NOMO-1 treated with dmso at 0.1 percent for 144 hours (cell line): ENCODE measurements at regions not wholly inside any gene's neighbourhood (a gene's known extent, or its start where the extent isn't known, plus 50 kb on each side); places are given as distances from the start of the nearest gene placed in this dataset.
"Not testable (repeated sequence)": the region's sequence is repeated elsewhere in the genome, so short reads cannot be mapped to it uniquely, and the experiment has no call there.

Experiments
- DNase-seq: peaks from one replicate; lab custom pipeline; 2025; ENCODE audit not compliant: unreplicated experiment; lab: John Stamatoyannopoulos, UW

DNA sequence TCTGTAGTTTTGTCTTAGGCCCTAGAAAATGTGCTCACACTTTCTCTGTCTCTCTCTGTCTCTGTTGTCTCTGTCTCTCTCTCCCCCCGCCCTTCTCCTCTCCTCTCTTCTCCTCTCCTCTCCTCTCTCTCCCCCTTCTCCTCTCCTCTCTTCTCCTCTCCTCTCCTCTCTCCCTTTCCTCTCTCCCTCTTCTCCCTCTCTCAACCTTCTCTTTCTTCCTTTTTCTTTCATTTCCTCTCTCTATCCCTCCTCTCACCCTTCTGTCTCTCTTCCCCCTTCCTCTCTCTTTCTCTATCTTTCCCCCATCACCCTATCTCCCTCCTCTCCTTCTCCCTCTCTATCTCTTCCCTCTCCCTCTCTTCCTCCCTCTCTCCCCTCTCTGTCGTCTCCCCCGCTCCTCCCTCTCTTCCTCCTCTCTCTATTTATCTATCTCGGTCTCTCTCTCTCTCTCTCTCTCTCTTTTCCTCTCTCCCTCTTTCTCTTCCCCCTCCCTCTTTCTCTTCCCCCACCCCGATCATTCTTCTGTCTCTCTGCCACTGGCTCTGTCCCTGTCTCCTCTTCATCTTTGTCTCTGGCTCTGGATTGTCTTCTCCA, 107.2 kb upstream of the C16orf82 start:
- DNase-seq: no peak

DNA sequence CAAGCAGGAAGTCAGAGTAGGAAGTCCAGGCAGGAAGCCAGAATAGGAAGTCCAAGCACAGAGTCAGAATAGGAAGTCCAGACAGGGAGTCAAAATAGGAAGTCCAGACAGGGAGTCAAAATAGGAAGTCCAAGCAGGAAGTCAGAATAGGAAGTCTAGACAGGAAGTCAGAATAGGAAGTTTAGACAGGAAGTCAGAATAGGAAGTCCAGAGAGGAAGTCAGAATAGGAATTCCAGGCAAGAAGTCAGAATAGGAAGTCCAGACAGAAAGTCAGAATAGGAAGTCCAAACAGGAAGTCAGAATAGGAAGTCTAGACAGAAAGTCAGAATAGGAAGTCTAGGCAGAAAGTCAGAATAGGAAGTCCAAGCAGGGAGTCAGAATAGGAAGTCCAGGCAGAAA, 105.3 kb upstream of the C16orf82 start:
- DNase-seq: no peak

DNA sequence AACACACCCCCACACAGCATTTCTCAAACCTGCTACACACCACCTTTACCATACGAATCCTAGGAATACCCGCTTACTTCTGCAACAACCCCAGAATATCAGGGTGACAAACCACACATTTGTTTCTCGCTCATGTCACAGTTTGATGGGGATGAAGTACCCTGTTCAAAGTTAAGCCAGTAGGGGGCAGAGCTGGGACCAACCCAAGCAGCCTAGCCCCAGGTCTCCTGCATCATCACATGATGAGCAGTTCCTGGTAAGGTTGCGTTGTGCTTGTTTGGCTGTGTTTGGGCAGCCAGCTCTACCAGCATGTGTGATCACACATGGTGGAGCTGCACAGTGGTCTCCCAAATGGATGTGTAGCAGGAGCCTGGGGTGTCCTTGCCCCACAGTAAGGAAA, 103.6 kb upstream of the C16orf82 start:
- DNase-seq: no peak

DNA sequence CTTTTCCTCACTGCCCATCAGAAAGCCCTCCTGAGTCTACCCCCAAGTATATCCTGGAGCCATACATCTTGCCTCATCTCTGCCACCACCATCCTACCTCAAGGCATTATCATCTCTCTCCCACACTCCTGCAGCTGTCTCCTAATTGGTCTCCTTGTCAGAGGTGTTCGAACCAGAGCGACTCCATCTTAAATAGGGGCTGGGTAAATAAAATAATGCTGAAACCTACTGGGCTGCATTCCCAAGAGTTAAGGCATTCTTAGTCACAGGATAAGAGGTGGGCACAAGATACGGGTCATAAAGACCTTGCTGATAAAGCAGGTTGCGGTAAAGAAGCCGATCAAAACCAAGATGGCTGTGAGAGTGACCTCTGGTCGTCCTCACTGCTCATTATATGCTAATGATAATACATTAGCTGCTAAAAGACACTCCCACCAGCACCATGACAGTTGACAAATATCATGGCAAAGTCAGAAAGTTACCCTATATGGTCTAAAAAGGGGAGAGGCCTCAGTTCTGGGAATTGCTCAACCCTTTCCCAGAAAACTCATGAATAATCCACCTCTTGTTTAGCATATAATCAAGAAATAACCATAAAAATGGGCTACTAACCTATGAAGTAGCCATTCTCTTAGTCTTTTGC, 97.0 kb upstream of the C16orf82 start:
- no peak for DNase-seq

DNA sequence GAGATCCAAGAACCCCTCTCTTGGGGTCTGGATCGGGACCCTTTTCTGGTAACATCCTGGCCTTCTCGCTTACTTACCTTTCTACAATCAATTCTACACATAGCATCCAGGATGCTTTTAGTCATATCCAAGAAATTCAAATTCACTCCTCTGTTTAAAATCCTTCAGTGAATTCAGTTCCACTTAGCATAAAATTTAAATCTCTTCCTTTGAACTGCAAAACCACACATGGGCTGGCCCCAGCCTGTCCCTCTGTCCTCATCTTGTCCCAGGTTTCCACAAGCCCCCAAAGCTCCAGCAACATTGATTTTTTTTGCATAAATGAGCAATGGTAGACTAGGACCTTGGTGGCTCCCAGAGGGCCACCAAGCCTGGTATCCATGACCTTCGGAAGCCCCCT, 96.4 kb upstream of the C16orf82 start:
- DNase-seq: no peak

DNA sequence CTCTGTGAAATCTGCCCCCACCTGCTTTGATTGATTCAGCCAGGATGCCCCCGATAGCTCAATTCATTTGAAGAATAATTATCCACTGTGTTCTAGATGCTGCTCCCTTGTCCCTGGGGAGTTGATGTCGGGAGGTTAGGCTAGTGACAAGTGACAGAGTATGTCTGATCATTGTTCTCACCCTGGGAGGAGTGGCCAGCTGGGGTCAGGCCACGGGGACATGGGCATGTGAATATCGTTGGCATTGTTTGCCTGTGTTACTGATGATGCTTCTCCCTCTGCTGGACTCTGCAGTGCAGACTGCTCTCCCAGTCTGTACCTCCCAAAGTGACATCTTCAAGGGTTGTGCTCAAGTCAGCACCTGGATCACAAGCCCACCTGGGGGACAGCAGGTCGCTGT, 89.9 kb upstream of the C16orf82 start:
- no peak for DNase-seq

DNA sequence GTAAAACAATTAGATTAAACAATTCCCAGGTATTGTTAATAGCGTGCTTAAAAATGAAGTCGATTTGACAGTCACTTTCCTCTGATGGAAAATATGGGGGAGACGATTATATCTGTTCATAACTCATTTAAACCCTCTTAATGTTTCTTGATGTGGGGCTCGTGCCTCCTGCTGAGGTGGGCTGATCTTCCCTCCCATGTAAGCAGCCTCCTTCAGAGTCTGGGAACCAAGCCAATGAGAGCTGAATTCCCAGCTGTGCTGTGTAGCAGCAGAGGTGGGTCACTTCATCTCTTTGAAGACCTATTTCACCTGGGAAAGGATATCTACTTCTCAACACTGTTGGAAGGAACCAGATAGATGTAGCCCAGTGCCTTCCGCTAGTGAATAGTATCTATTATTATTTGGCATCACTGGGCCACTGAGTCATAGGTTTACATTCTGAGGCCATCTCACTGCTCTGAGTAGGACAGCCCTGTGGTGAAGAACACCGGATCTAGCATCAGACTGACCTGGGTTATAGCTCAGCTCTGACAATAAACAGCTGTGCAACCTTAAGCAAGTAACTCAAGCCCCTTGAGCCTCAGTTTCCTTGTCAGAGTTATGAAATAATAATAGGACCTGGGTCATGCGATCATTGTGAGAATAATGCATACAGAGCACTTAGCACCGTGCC, 85.3 kb upstream of the C16orf82 start:
- no peak for DNase-seq

DNA sequence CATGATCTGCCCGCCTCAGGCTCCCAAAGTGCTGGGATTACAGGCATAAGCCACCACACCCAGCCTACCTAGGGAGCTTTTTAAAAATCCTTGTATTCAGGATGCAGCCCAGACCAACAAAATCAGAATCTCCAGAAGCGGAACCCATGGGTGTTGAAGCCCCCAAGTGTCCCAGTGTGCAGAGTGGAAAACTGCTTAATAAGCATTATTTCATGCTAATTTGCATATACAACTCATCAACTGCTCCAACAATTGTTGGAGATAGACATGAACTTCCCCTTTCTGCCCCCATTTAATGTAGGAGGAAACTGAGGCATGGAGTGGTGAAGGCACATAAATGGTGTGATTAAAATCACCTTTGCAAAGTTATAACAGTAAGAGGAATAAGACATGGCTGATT, 84.3 kb upstream of the C16orf82 start:
- no peak for DNase-seq

DNA sequence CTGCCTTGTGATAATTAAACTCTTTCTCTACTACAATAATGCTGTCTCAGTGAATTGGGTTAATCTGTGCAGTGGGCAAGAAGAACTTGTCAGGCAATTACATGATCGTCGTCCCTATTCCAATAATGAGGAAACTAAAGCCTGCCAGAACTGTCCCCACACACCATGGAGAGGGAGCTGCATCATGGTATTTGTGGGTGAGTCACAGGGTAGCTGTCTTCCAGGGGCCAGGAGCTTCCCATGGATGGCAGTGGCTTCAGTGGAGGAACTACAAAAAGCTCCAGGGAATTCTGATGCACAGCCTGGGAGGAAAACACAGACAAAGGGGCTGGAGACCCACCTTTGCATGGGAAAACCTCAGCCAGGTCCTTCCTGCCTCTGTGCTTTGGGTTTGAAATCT, 83.3 kb upstream of the C16orf82 start:
- DNase-seq: no peak

DNA sequence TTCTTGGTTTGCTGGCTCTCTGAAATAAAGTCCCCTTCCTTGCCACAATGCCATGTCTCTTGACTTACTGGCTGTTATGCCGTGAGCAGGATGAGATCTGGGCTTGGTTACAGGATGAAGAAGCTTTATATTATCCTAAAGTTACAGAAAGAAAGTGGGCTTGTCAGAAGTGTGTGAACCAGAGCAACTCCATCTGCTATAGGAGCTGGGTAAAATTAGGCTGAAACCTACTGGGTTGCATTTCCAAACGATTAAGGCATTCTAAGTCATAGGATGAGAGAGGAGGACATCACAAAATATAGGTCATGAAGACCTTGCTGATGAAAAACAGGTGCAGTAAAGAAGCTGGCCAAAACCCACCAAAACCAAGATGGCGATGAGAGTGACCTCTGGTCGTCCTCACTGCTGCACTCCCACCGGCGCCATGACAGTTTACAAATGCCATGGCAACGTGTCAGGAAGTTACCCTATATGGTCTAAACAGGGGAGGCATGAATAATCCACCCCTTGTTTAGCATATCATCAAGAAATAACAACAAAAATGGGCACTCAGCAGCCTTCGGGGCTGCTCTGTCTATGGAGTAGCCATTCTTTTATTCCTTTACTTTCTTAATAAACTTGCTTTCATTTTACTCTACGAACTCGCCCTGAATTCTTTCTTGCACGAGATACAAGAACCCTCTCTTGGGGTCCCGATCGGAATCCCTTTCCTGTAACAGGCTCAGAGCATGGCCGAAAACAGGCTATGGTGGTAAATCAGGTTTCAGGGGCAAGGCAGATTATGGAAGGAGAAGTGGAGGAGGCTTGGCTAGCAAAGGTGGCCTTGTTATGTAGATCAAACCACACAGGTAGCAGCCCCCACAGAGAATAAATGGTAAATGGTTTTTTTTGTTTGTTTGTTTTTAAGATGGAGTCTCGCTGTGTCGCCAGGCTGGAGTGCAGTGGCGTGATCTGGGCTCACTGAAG, 81.3 kb upstream of the C16orf82 start:
- DNase-seq: no peak

DNA sequence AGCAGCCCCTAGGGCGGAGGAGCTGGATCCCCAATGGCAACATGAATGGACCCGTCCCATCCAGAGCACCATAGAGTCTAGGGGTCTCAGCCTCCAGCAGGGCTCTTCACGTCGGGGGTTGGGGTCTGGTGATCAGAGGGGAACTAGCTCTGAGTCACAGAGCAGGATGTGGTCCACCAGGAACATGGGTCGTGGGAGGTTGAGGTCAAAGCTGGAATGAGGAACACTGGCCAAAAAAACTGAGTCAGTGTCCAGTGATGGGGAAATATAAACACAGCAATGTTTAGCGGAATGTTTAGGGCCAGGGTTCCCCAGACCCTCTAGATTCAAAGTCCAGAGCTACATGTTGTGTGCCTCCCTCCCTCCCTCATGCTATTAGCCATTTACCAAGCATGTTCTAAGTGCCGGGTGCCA, 79.1 kb upstream of the C16orf82 start:
- DNase-seq: no peak

DNA sequence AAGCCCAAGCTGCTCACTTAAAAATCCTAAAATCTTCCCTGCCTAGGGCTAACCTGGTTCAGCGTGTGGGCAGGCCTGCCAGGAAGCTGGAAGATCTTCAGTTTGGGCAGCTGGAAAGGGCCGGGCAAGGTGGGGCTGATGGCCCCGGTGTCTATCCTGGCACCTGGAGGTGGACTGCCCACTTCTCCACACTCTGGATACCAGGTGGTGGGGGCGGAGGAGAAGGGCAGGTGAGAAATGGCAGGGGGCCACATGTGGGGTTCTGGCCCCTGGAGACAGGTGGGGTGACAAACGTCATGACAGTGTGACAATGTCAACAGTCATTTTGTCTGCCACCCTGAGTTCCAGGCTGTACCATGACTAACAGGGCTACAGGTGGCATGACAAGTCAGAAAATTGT, 78.5 kb upstream of the C16orf82 start:
- DNase-seq: no peak

DNA sequence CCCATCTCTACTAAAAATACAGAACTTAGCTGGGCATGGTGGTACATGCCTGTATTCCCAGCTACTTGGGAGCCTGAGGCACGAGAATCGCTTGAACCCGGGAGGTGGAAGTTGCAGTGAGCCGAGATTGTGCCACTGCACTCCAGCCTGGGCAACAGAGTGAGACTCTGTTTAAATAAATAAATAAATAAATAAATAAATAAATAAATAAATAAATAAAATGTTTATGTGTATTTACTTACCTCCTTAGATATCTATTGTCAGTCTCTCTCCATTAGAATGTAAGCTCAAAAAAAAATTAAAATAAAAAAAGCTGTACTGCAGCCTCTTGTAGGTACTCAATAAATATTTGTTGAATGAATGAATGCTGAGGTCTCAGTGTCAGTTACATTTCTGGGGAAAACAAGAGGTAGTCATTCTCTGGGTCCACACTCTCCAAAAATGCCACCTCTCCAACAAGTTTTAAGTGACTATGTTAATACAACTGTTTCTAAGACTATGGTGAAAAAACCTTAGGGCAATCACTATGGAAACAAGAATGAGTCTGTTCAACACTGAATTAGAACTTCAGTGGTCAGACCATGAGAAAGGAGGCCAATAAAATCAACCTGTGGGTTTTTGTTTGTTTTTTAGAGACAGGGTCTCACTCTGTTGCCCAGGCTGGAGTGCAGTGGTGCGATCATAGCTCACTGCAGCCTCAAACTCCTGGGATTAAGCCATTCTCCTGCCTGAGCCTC, 76.2 kb upstream of the C16orf82 start:
- DNase-seq: not testable (repeated sequence)

DNA sequence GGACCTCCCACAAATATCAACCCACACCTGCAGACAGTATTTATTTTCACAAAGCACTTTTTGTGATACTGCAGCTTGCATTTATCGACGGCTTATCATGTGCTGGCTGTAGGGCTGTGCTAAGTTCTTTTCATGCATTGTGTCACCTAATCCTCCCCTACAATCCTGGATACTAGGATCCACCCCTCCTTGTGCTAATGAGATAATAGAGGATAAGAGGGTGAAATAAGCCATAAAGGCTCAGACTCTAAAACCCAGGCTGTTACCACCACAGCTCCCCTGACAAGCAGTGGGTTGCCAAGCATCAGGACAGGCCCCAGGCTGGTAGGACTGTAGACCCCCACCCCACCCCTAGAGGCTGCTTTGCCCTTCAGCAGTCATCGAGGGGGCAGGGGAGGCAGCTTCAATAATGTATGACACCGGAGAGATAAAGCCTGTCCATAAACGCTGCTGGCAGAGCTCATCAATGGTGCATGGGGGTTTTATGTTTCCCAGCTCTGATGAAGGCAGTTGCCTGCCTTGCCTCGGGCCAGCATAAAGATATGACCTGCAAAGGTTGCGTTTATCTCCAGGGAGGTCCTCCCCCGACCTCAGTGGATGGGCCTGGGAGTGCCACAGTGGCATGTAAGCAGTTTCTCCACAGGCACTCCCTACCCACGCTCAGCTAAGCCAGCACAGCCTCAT, 73.9 kb upstream of the C16orf82 start:
- DNase-seq: no peak

DNA sequence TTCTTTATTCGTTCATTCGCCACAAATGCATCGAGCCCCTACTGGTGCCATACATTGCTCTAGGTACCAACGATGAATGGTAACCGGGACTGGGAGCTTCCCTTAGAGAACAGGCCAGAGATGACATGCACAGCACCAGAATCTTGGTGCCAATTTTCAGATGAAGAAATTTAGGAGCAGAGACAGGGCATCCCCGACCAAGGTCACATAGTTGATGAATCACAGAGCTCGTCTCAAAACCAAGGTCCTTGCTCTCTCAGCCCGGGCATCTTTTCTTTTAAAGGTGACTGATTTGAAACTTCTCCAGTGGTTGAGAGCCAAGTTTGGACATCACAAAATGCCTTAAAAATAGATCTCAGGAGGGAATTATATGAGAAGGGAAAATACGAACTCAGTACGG, 73.2 kb upstream of the C16orf82 start:
- no peak for DNase-seq

DNA sequence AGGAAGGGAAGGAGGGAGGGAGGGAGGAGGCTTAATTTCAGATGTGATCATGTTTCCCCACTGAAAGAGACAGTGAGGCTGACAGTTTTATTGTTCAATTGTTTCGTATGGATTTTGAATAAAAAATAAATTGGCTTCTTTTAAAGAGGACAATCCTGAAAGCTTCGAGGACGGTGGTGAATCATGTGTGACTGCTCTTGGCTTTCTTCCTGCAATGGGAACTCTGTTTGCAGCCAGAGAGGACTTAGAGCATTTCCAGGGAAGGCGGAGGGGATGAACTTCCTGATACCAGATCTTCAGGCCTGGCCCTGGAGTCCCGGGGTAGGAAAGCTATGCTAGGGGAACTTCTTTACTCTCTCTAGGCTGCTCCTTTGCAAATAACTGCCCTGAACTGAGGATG, 72.8 kb upstream of the C16orf82 start:
- no peak for DNase-seq

DNA sequence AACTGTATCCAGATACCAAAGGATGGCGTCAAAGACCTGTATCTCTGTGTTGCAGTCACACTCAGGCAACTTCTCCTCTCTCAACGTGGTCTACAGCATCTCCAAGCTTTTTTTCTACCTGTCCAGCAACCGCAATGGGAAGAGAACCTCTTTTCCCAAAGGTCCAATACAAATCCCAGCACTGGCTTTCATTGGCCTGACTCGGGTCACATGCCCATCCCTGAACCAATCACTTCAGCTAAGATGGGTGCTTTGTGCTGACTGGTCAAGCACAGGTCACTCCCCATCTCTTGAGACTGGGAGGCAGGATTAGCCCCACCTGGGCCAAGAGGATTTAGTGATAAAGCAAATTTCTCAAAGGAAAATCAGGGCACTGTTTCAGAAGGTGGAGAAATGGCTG, 71.2 kb upstream of the C16orf82 start:
- DNase-seq: no peak

DNA sequence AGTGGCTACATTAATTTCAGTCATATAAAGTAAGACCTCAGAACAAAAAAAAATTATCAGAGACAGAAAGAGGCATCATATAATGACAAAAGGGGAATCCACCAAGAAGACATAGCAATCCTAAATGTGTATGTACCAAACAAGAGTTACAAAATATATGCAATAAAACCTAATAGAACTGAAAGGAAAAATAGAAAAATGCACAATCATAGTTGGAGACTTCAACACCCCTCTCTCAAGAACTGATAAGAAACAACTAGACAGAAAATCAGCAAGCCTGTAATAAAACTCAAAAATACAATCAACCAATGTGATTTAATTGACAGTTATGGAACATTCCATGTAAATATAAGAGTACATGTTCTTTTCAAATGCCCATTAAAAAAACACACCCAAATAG, 61.3 kb upstream of the C16orf82 start:
- DNase-seq: no peak
